Caco-2 (cell line): ENCODE measurements at regions not wholly inside any gene's neighbourhood (a gene's known extent, or its start where the extent isn't known, plus 50 kb on each side); places are given as distances from the start of the nearest gene placed in this dataset.

ENCODE experiments used
- BruUV-seq: library from RNA; stranded (reverse); fragments of 400-500 nt; replicated peaks from 2 replicates; lab custom pipeline; 2021; lab: Mats Ljungman, UMichigan
- CTCF ChIA-PET: fragments of 300-600 bp; sonication (Branson Sonifier 250); formaldehyde crosslinking; loops from one replicate; lab custom pipeline; 2022; ENCODE audit warnings: antibody characterized with exemption; lab: Charles Lee
- POLR2A ChIA-PET: fragments of 300-600 bp; sonication (Branson Sonifier 250); formaldehyde crosslinking; loops from one replicate; lab custom pipeline; 2022; ENCODE audit warnings: antibody characterized with exemption; lab: Charles Lee
- DNase-seq, 2 experiments: peaks; one replicate each; pipeline versions ENCODE4 v3.0.0 to v3.0.0-alpha.2; 2020 to 2022
- H3K27me3 ChIP-seq: replicated peaks from 2 replicates; pipeline ENCODE4 v1.6.0; 2011; ENCODE audit warnings: low read length; ENCODE audit not compliant: control insufficient read depth, insufficient read depth
- H3K36me3 ChIP-seq: 2 replicates; pipeline ENCODE4 v1.5.1; 2011; ENCODE audit warnings: low read length; ENCODE audit not compliant: control insufficient read depth, insufficient read depth
- H3K4me1 ChIP-seq: fragments of 250-450 bp; sonication (Bioruptor Pico); 2 replicates; pipeline ENCODE4 v1.5.1; 2020; ENCODE audit warnings: mild to moderate bottlenecking
- H3K4me3 ChIP-seq: 2 replicates; pipeline ENCODE4 v1.5.1; 2011; ENCODE audit warnings: low read depth, mild to moderate bottlenecking, control low read depth, low read length
- H3K9me3 ChIP-seq: fragments of 250-450 bp; sonication (Bioruptor Pico); 2 replicates; pipeline ENCODE4 v1.5.1; 2020; ENCODE audit warnings: mild to moderate bottlenecking, moderate library complexity
- H3K27ac Mint-ChIP-seq: one replicate; pipeline ENCODE4 v1.8.0; 2022; ENCODE audit warnings: mixed read lengths; ENCODE audit not compliant: unreplicated experiment
- H3K27me3 Mint-ChIP-seq: one replicate; pipeline ENCODE4 v1.8.0; 2022; ENCODE audit warnings: mixed read lengths; ENCODE audit not compliant: insufficient read depth, unreplicated experiment
- H3K36me3 Mint-ChIP-seq: one replicate; pipeline ENCODE4 v1.8.0; 2022; ENCODE audit warnings: mild to moderate bottlenecking, mixed read lengths; ENCODE audit not compliant: insufficient read depth, unreplicated experiment
- H3K4me1 Mint-ChIP-seq: one replicate; pipeline ENCODE4 v1.8.0; 2022; ENCODE audit warnings: low read depth, mixed read lengths; ENCODE audit not compliant: unreplicated experiment
- H3K4me3 Mint-ChIP-seq: one replicate; pipeline ENCODE4 v1.8.0; 2022; ENCODE audit warnings: mild to moderate bottlenecking, moderate library complexity, mixed read lengths; ENCODE audit not compliant: unreplicated experiment
- H3K9me3 Mint-ChIP-seq: one replicate; pipeline ENCODE4 v1.8.0; 2022; ENCODE audit warnings: mixed read lengths; ENCODE audit not compliant: unreplicated experiment
- intact Hi-C: fragments of 100-400 bp; cut with micrococcal nuclease; formaldehyde crosslinking; loops from one replicate; pipeline ENCODE4 v1.10.0; 2022; ENCODE audit not compliant: unreplicated experiment
- TF ChIP-seq, protein P1 (sequence below), 2 experiments: fragments of 200-600 bp in 1 of 2; IDR thresholded peaks; 1 replicate in 1 of 2; 2 replicates in 1 of 2; pipeline versions ENCODE4 v1.5.1 to v1.8.0; 2011 to 2022; ENCODE audit warnings: antibody characterized with exemption in 1 of 2, control low read depth in 1 of 2, inconsistent platforms in 1 of 2, low read depth in 1 of 2, low read length in 1 of 2, mild to moderate bottlenecking in 1 of 2, moderate library complexity in 1 of 2; ENCODE audit not compliant: insufficient read depth in 1 of 2, severe bottlenecking in 1 of 2, unreplicated experiment in 1 of 2

DNA sequence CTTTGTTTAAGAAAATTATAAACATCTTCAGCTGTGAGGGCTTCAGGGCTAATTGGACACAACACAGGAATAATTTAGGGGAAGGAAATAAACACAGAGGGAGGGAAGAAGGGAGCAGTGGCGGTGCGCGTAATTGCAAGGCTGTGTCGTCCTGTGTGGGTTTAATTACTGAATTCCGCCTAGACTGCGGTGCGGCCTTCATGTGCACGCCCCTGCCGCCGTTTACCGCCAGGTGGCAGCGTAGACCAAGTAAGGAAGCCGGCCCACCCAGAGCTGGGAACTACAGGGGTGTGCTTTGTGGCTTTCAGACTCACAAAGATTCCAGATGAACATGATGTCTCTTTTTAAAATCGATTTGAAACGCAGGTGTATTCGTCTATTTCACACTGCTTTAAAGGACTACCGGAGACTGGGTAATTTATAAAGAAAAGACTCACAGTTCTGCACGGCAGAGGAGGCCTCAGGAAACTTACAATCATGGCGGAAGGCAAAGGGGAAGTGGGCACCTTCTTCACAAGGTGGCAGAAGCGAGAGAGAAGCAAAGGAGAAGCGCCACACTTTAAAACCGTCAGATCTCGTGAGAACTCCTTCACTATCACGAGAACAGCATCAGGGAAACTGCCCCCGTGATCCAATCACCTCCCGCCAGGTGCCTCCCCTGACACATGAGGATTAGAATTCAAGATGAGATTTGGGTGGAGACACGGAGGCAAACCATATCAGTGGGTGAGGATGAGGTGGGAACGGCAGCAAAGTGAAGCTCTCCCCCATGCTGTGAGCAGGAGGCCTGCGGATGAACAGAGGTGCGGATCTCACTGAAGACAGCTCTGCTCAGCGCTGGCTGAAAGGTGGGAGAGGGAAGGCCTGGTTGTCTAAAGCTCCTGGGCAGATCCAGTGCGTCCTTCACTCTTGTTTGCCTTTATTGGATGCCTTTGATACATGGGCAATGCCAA, 222.0 kb upstream of the PDE10A start:
- Mint-ChIP-seq H3K4me3 (no peak overlapping the region), H3K27me3 (peaks cover 11% of the 10 kb centered on the region)
- intact Hi-C loops, result loop anchor here (1.0 kb wide), 1 partner anchor 221 kb away; no protein-coding TSS in a partner anchor

DNA sequence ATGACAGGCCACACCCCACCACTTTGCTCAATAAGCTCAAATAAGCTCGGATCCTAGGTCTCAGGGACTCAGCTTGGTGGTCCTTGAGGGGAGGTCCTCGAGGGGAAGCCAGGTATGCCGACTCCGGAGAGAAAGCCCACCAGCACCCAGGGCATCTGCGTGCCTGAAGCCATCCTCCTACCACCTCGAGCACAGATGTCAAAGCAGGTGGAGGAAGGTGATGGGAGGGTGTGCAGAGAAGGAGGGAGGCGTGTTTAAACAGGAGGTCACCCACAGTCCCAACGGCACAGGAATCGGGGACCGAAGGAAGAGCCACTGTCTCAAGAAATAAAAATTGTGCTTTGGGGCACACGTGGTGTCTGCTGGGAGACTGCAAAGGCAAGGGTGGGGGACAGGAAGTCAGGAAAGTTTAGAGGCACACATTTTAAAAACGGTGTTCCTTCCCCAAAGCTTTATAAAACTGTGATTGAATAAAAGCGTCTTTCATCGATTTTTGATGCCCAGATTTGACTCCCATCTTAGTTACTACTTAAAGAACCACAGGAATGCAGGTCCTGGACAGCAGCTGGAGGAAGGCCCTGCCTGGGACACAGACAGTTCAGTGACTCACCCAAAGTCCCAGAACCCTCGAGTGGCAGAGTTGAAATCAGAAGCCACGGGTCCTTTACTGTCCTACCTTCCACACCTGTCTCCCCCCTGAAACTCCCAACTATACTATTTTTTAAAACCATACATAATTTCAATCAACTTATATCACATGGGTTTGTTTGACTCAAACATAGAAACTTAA, 221.0 kb upstream of the PDE10A start:
- intact Hi-C loops, result no loop called here
- Histone ChIP-seq H3K9me3 (no peaks in the 10 kb centered on the region), H3K4me1 (no peaks in the 10 kb centered on the region), H3K4me3 (no peak overlapping the region), H3K36me3 (no peaks in the 10 kb centered on the region), H3K27me3 (no peaks in the 10 kb centered on the region)
- Mint-ChIP-seq H3K27ac (no peak overlapping the region), H3K36me3 (no peaks in the 10 kb centered on the region), H3K4me1 (no peaks in the 10 kb centered on the region), H3K4me3 (no peak overlapping the region), H3K27me3 (peaks cover 8% of the 10 kb centered on the region), H3K9me3 (no peaks in the 10 kb centered on the region)
- POLR2A ChIA-PET, result no interaction called here
- no peak for DNase-seq
- BruUV-seq, result no TSS peak
- CTCF ChIA-PET, result interaction anchor here (0.9 to 1.7 kb wide), 3 partner anchors 13 to 222 kb away, joined by 3 to 24 read pairs (median 5); no protein-coding TSS in a partner anchor
- TF ChIP-seq, protein P1, sequence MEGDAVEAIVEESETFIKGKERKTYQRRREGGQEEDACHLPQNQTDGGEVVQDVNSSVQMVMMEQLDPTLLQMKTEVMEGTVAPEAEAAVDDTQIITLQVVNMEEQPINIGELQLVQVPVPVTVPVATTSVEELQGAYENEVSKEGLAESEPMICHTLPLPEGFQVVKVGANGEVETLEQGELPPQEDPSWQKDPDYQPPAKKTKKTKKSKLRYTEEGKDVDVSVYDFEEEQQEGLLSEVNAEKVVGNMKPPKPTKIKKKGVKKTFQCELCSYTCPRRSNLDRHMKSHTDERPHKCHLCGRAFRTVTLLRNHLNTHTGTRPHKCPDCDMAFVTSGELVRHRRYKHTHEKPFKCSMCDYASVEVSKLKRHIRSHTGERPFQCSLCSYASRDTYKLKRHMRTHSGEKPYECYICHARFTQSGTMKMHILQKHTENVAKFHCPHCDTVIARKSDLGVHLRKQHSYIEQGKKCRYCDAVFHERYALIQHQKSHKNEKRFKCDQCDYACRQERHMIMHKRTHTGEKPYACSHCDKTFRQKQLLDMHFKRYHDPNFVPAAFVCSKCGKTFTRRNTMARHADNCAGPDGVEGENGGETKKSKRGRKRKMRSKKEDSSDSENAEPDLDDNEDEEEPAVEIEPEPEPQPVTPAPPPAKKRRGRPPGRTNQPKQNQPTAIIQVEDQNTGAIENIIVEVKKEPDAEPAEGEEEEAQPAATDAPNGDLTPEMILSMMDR (IDR thresholded peaks at IDR 0.05; ENCODE audit: insufficient read depth in 1 of 2, low read depth in 1 of 2, low read length in 1 of 2, severe bottlenecking in 1 of 2, unreplicated experiment in 1 of 2), result no peak

More for the DNA sequence above, 222.0 kb upstream of the PDE10A start:
- no peak overlapping the region for H3K27ac Mint-ChIP-seq
- BruUV-seq, result no TSS peak
- TF ChIP-seq, protein P1 (IDR thresholded peaks at IDR 0.05; ENCODE audit: insufficient read depth in 1 of 2, low read depth in 1 of 2, low read length in 1 of 2, severe bottlenecking in 1 of 2, unreplicated experiment in 1 of 2), result peak; percentile 81 to 90
- H3K27me3 ChIP-seq, result no peaks in the 10 kb centered on the region; the same call in 1 of the 2 replicates
- POLR2A ChIA-PET, result no interaction called here
- no peaks in the 10 kb centered on the region for H3K9me3 Mint-ChIP-seq
- H3K36me3 ChIP-seq, result no peaks in the 10 kb centered on the region
- no peaks in the 10 kb centered on the region for H3K9me3 ChIP-seq
- CTCF ChIA-PET, result interaction anchor here (0.7 to 1.7 kb wide), 2 partner anchors 219 to 221 kb away, joined by 4 to 24 read pairs; no protein-coding TSS in a partner anchor
- no peaks in the 10 kb centered on the region for H3K36me3 Mint-ChIP-seq
- peak; percentile 70 to 78 for DNase-seq
- H3K4me1 ChIP-seq, result no peaks in the 10 kb centered on the region
- no peaks in the 10 kb centered on the region for H3K4me1 Mint-ChIP-seq
- H3K4me3 ChIP-seq, result no peak overlapping the region

DNA sequence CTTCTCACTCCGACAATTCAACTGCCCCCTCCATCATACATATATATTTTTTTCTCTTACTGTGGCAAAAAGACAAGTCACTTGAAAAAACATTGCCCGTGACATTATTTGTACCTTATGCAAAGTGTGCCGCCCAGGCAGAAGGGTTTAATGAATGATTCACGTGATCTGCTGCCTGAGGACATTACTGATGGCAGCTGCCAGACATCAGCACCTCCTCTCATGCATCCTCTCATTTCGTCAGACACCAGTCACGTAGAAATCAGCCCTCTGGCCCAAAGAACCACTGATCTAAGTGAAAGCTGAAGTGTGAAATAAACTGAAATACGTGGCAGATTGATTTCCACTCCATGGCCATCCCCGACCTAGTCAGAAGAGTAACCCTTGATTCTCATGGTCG, 218.8 kb upstream of the PDE10A start:
- Mint-ChIP-seq H3K4me1 (no peaks in the 10 kb centered on the region), H3K27me3 (peaks cover 18% of the 10 kb centered on the region), H3K9me3 (no peaks in the 10 kb centered on the region), H3K27ac (no peak overlapping the region), H3K4me3 (no peak overlapping the region), H3K36me3 (no peaks in the 10 kb centered on the region)
- no peaks in the 10 kb centered on the region for H3K9me3 ChIP-seq
- no peak overlapping the region for H3K4me3 ChIP-seq
- TF ChIP-seq, protein P1 (IDR thresholded peaks at IDR 0.05; ENCODE audit: insufficient read depth in 1 of 2, low read depth in 1 of 2, low read length in 1 of 2, severe bottlenecking in 1 of 2, unreplicated experiment in 1 of 2), result no peak
- H3K4me1 ChIP-seq, result no peaks in the 10 kb centered on the region
- no peaks in the 10 kb centered on the region for H3K36me3 ChIP-seq
- H3K27me3 ChIP-seq, result no peaks in the 10 kb centered on the region
- intact Hi-C loops, result no loop called here
- BruUV-seq, result no TSS peak
- ChIA-PET POLR2A (no interaction called here), CTCF (no interaction called here)
- DNase-seq, result no peak
